PC-9 (cell line): ENCODE measurements at regions not wholly inside any gene's neighbourhood (a gene's known extent, or its start where the extent isn't known, plus 50 kb on each side); places are given as distances from the start of the nearest gene placed in this dataset.

Source experiments
- EZH2 ChIP-seq: fragments of 200-600 bp; sonication (generic); IDR thresholded peaks from 2 replicates; pipeline ENCODE4 v1.8.0; 2017; ENCODE audit warnings: antibody characterized with exemption, low read depth
- TF ChIP-seq, protein P1 (sequence below): fragments of 200-600 bp; sonication (generic); conservative IDR thresholded peaks from 2 replicates; pipeline ENCODE4 v1.6.1; 2017; ENCODE audit warnings: mixed run types, antibody characterized with exemption, mild to moderate bottlenecking, moderate library complexity

DNA sequence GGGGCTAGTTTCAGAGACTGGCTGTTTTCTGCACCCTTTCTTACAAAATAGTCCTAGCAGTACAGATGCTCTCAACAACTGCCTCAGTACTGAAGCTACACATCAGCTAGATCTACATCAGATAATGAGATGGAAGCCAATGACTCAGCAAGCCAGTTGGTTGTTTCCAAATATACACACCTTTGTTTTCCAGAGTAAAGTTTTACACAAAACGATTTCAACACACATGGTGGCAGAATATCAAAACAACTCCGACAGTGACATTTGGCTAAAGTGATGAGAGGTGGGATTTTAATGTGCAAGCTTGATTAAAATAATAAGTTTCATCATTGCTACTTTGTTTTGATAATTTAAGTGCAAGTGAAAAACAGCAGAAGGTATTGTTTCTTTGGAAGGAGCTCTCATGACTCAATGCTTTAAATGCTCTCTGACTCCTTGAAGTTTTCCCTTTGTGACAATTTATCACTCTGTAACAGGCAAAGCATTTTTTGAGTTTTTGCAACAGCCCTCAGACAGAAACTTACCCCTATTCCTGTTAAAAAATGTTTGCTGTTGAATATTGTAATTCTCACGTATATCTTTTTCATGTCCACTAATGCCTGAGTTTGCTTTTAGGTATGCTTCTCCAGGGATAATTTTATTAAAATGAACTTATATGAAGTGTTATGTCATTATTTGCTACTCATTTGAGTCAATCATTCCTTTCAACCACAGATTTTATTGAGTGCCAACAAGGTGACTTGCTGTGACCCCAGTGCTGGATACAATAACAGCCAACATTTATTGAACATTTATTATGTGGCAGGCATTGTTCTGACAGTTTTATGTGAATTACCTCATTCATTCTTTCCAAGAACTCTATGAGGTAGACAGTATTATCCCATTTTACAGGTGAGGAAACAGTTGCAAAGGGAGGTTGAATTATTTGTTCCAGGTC is 882.0 kb downstream of the TFAP2A start:
- TF ChIP-seq, protein P1, sequence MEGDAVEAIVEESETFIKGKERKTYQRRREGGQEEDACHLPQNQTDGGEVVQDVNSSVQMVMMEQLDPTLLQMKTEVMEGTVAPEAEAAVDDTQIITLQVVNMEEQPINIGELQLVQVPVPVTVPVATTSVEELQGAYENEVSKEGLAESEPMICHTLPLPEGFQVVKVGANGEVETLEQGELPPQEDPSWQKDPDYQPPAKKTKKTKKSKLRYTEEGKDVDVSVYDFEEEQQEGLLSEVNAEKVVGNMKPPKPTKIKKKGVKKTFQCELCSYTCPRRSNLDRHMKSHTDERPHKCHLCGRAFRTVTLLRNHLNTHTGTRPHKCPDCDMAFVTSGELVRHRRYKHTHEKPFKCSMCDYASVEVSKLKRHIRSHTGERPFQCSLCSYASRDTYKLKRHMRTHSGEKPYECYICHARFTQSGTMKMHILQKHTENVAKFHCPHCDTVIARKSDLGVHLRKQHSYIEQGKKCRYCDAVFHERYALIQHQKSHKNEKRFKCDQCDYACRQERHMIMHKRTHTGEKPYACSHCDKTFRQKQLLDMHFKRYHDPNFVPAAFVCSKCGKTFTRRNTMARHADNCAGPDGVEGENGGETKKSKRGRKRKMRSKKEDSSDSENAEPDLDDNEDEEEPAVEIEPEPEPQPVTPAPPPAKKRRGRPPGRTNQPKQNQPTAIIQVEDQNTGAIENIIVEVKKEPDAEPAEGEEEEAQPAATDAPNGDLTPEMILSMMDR, result no peak
- no peak for TF ChIP-seq EZH2
